Smooth muscle cell (in vitro differentiated cells): ENCODE measurements at regions not wholly inside any gene's neighbourhood (a gene's known extent, or its start where the extent isn't known, plus 50 kb on each side); places are given as distances from the start of the nearest gene placed in this dataset.

Experiments used
- DNase-seq: peaks from one replicate; lab custom pipeline; 2025; ENCODE audit not compliant: unreplicated experiment; lab: John Stamatoyannopoulos, UW
- H2AFZ ChIP-seq: fragments of 200-600 bp; sonication (generic); 2 replicates; pipeline ENCODE4 v1.6.0; 2016; ENCODE audit warnings: antibody characterized with exemption, low read depth, mild to moderate bottlenecking
- H3F3A ChIP-seq: fragments of 200-600 bp; sonication (generic); 2 replicates; pipeline ENCODE4 v1.6.0; 2017; ENCODE audit warnings: antibody characterized with exemption, low read depth
- H3K27ac ChIP-seq: fragments of 200-600 bp; sonication (generic); 2 replicates; pipeline ENCODE4 v1.5.1; 2016; ENCODE audit warnings: low read depth, mild to moderate bottlenecking
- H3K27me3 ChIP-seq: fragments of 200-600 bp; sonication (generic); 2 replicates; pipeline ENCODE4 v1.6.1; 2016; ENCODE audit warnings: low read depth, mild to moderate bottlenecking
- H3K36me3 ChIP-seq: fragments of 200-600 bp; sonication (generic); 2 replicates; pipeline ENCODE4 v1.5.1; 2016; ENCODE audit warnings: low read depth
- H3K4me1 ChIP-seq: fragments of 200-600 bp; sonication (generic); 2 replicates; pipeline ENCODE4 v1.5.1; 2016; ENCODE audit warnings: low read depth
- H3K4me2 ChIP-seq: fragments of 200-600 bp; sonication (generic); 2 replicates; pipeline ENCODE4 v1.6.0; 2016; ENCODE audit warnings: mild to moderate bottlenecking
- H3K4me3 ChIP-seq: fragments of 200-600 bp; sonication (generic); 2 replicates; pipeline ENCODE4 v1.5.1; 2016; ENCODE audit warnings: mild to moderate bottlenecking
- H3K79me2 ChIP-seq: fragments of 200-600 bp; sonication (generic); 2 replicates; pipeline ENCODE4 v1.6.0; 2016; ENCODE audit warnings: low read depth, mild to moderate bottlenecking
- H3K9ac ChIP-seq: fragments of 200-600 bp; sonication (generic); 2 replicates; pipeline ENCODE4 v1.6.0; 2016; ENCODE audit warnings: low read depth
- H3K9me3 ChIP-seq: fragments of 200-600 bp; sonication (generic); replicated peaks from 2 replicates; pipeline ENCODE4 v1.5.1; 2016; ENCODE audit warnings: low read depth
- H4K20me1 ChIP-seq: fragments of 200-600 bp; sonication (generic); 2 replicates; pipeline ENCODE4 v1.6.0; 2016; ENCODE audit warnings: low read depth
- WGBS: methylation state at CpG from one replicate; pipeline ENCODE4 v1.1.7; 2016; ENCODE audit warnings: low lambda C conversion rate; 5-methylcytosine and 5-hydroxymethylcytosine counted together
- TF ChIP-seq, protein P1 (sequence below): fragments of 200-600 bp; sonication (generic); IDR thresholded peaks from 2 replicates; pipeline ENCODE4 v1.5.1; 2017; ENCODE audit warnings: borderline replicate concordance, mild to moderate bottlenecking, antibody characterized with exemption; ENCODE audit not compliant: insufficient read depth, poor library complexity, severe bottlenecking

DNA sequence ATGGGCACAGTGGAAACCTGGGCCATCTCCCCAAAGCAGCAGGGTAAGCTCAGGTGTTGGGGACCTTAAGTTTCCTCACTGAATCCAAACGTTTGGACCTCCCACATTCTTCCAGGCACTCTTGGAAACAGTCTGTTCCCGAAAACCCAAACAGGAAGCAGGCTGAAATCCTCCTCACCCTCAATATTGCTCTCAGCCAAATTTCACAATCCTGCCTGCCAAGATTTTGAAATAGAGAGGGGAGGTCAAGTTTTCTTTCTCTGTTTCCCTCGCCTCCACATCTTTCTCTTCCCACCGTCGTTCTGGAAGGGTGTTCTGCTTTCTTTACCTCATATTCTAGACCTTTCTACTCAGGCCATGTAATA, 392.0 kb upstream of the SASH1 start:
- no peak for DNase-seq
- H2AFZ ChIP-seq, result no peak overlapping the region
- H4K20me1 ChIP-seq, result no peaks in the 10 kb centered on the region
- 54% methylated on average over 5 of the region's 5 CpGs for WGBS
- H3K27me3 ChIP-seq, result no peaks in the 10 kb centered on the region
- no peaks in the 10 kb centered on the region for H3F3A ChIP-seq
- H3K36me3 ChIP-seq, result no peaks in the 10 kb centered on the region
- no peaks in the 10 kb centered on the region for H3K4me1 ChIP-seq
- H3K79me2 ChIP-seq, result no peaks in the 10 kb centered on the region
- H3K27ac ChIP-seq, result no peak overlapping the region
- no peak overlapping the region for H3K4me3 ChIP-seq
- H3K9me3 ChIP-seq, result no peaks in the 10 kb centered on the region
- TF ChIP-seq, protein P1, sequence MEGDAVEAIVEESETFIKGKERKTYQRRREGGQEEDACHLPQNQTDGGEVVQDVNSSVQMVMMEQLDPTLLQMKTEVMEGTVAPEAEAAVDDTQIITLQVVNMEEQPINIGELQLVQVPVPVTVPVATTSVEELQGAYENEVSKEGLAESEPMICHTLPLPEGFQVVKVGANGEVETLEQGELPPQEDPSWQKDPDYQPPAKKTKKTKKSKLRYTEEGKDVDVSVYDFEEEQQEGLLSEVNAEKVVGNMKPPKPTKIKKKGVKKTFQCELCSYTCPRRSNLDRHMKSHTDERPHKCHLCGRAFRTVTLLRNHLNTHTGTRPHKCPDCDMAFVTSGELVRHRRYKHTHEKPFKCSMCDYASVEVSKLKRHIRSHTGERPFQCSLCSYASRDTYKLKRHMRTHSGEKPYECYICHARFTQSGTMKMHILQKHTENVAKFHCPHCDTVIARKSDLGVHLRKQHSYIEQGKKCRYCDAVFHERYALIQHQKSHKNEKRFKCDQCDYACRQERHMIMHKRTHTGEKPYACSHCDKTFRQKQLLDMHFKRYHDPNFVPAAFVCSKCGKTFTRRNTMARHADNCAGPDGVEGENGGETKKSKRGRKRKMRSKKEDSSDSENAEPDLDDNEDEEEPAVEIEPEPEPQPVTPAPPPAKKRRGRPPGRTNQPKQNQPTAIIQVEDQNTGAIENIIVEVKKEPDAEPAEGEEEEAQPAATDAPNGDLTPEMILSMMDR, result no peak
- H3K9ac ChIP-seq, result no peak overlapping the region
- peak overlapping the region; percentile 25 for H3K4me2 ChIP-seq

DNA sequence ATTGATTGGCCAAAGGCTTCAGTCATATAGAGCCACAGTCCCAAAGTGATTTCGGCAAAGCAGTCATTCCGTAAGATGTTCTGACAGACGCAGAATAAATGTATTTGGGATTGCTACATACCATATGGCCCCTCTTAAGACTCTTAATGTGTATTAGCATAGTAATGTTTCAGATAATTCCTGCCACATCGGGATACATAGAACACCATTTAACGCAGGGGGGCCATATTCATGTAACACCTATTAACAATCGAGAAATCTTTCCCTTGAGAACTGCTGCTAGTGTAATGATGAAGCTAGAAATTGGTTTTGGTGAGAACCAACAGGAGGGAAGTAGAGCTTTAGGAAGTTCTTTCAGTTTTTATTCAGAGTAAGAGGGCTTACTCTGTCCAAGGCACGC, 390.9 kb upstream of the SASH1 start:
- Histone ChIP-seq H3F3A (no peaks in the 10 kb centered on the region), H3K27me3 (no peaks in the 10 kb centered on the region), H3K4me2 (no peak overlapping the region), H3K79me2 (no peaks in the 10 kb centered on the region), H3K27ac (no peak overlapping the region), H4K20me1 (no peaks in the 10 kb centered on the region), H2AFZ (no peak overlapping the region), H3K36me3 (no peaks in the 10 kb centered on the region), H3K9me3 (no peaks in the 10 kb centered on the region), H3K4me1 (no peaks in the 10 kb centered on the region), H3K9ac (no peak overlapping the region), H3K4me3 (no peak overlapping the region)
- 97% methylated on average over 7 of the region's 7 CpGs for WGBS
- TF ChIP-seq, protein P1, result no peak
- DNase-seq, result no peak

DNA sequence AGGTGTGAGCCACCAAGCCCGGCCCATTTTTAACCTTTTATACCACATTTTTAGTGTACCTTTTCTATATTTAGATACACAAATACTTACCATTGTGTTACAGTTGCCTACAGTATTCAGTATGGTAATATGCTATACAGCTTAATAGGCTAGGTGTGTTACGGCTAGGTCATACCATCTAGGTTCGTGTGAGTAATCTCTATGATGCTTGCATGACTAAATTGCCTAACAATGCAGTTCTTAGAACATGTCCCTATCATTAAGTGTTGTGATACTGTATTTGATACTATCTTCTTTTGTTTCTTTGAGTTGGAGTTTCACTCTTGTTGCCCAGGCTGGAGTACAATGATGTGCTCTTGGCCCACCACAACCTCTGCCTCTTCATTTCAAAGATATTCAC, 387.7 kb upstream of the SASH1 start:
- Histone ChIP-seq H2AFZ (no peak overlapping the region), H3K27me3 (no peaks in the 10 kb centered on the region), H4K20me1 (no peaks in the 10 kb centered on the region), H3K9ac (no peak overlapping the region), H3K4me3 (no peak overlapping the region), H3K9me3 (no peaks in the 10 kb centered on the region), H3K4me2 (no peak overlapping the region), H3K79me2 (no peaks in the 10 kb centered on the region), H3K4me1 (no peaks in the 10 kb centered on the region), H3K36me3 (no peaks in the 10 kb centered on the region), H3F3A (no peaks in the 10 kb centered on the region), H3K27ac (no peak overlapping the region)
- no peak for DNase-seq
- 89% methylated on average over 3 of the region's 3 CpGs for WGBS
- TF ChIP-seq, protein P1, result no peak

DNA sequence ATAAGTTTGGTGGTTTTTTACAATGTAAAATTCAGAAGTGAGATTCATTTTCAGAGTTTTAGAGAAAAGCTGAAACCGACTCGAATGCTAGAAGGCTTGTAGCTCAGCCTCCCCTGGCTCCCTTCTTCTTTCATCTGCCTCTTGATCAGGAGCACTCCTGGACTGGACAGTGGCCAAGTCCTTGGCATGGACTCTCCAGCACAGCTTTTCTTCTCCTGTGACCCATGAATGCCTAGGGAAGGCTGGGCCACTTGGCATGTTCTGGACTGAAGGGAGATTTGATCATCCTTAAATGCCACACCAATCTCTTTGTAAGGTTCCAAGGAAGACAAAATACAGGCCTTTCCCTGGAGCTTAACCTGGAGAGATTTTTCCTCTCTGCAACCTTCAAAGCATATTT, 384.0 kb upstream of the SASH1 start:
- Histone ChIP-seq H2AFZ (no peak overlapping the region), H3K9me3 (no peaks in the 10 kb centered on the region), H3K4me3 (no peak overlapping the region), H3F3A (no peaks in the 10 kb centered on the region), H3K27me3 (no peaks in the 10 kb centered on the region), H3K9ac (no peak overlapping the region), H3K4me1 (no peaks in the 10 kb centered on the region), H3K79me2 (no peaks in the 10 kb centered on the region), H3K4me2 (no peak overlapping the region), H3K36me3 (no peaks in the 10 kb centered on the region), H4K20me1 (no peaks in the 10 kb centered on the region), H3K27ac (no peak overlapping the region)
- WGBS, result 97% methylated on average over 2 of the region's 2 CpGs
- TF ChIP-seq, protein P1, result no peak
- DNase-seq, result no peak
